T-helper 22 cell (primary cell): ENCODE measurements at regions not wholly inside any gene's neighbourhood (a gene's known extent, or its start where the extent isn't known, plus 50 kb on each side); places are given as distances from the start of the nearest gene placed in this dataset.
"Not testable (repeated sequence)": the region's sequence is repeated elsewhere in the genome, so short reads cannot be mapped to it uniquely, and the experiment has no call there.

Experiments
- DNase-seq: peaks from one replicate; pipeline ENCODE4 v3.0.0-alpha.2; 2020; ENCODE audit warnings: low read depth

- no peak for DNase-seq
These were observed 844.0 kb upstream of the FRG1 start for GRCh38 chr4:189096717-189097116.

- DNase-seq = no peak
These were observed 841.6 kb upstream of the FRG1 start for GRCh38 chr4:189098932-189099696.

GRCh38 chr4:189113389-189113888 lies 827.2 kb upstream of the FRG1 start:
- no peak for DNase-seq

- no peak for DNase-seq
These were observed 823.2 kb upstream of the FRG1 start for GRCh38 chr4:189117426-189117825.

- no peak for DNase-seq
These were observed 819.3 kb upstream of the FRG1 start for GRCh38 chr4:189121336-189121735.

- DNase-seq = no peak
These were observed 816.4 kb upstream of the FRG1 start for GRCh38 chr4:189124149-189124758.

GRCh38 chr4:189124791-189125190 lies 815.9 kb upstream of the FRG1 start:
- no peak for DNase-seq

GRCh38 chr4:189126040-189126439 lies 814.6 kb upstream of the FRG1 start:
- no peak for DNase-seq

- no peak for DNase-seq
These were observed 812.3 kb upstream of the FRG1 start for GRCh38 chr4:189128341-189128740.

GRCh38 chr4:189129044-189129694 lies 811.5 kb upstream of the FRG1 start:
- DNase-seq = no peak

- no peak for DNase-seq
These were observed 809.6 kb upstream of the FRG1 start for GRCh38 chr4:189131118-189131517.

GRCh38 chr4:189136462-189136861 lies 804.2 kb upstream of the FRG1 start:
- no peak for DNase-seq

GRCh38 chr4:189143263-189143952 lies 797.3 kb upstream of the FRG1 start:
- no peak for DNase-seq

- no peak for DNase-seq
These were observed 793.4 kb upstream of the FRG1 start for GRCh38 chr4:189147005-189147929.

GRCh38 chr4:189155083-189155482 lies 785.6 kb upstream of the FRG1 start:
- not testable (repeated sequence) for DNase-seq

GRCh38 chr4:189162073-189162789 lies 778.4 kb upstream of the FRG1 start:
- no peak for DNase-seq

GRCh38 chr4:189162888-189163287 lies 777.8 kb upstream of the FRG1 start:
- DNase-seq = no peak

- DNase-seq = no peak
These were observed 764.7 kb upstream of the FRG1 start for GRCh38 chr4:189176002-189176401.

- no peak for DNase-seq
These were observed 763.5 kb upstream of the FRG1 start for GRCh38 chr4:189177130-189177529.

GRCh38 chr4:189178125-189178746 lies 762.4 kb upstream of the FRG1 start:
- DNase-seq = no peak
